Esophagus (tissue), 2 donors: ENCODE measurements at regions not wholly inside any gene's neighbourhood (a gene's known extent, or its start where the extent isn't known, plus 50 kb on each side); places are given as distances from the start of the nearest gene placed in this dataset.

Experiments
- H3K27ac ChIP-seq, 2 donors: one replicate each; pipeline ENCODE4 v1.5.1; 2013; ENCODE audit warnings: low read depth in 2 of 2, mild to moderate bottlenecking in 2 of 2, inconsistent platforms in 1 of 2, low read length in 1 of 2, moderate library complexity in 1 of 2
- H3K27me3 ChIP-seq, 2 donors: one replicate each; pipeline ENCODE4 v1.6.1; 2013; ENCODE audit warnings: low read length in 2 of 2, control low read depth in 1 of 2, mild to moderate bottlenecking in 1 of 2; ENCODE audit not compliant: insufficient read depth in 2 of 2, control insufficient read depth in 1 of 2
- H3K36me3 ChIP-seq, 2 donors: one replicate each; pipeline ENCODE4 v1.6.1; 2013; ENCODE audit warnings: low read length in 1 of 2; ENCODE audit not compliant: control insufficient read depth in 2 of 2, insufficient read depth in 2 of 2
- H3K4me1 ChIP-seq, 2 donors: one replicate each; pipeline ENCODE4 v1.6.1; 2013; ENCODE audit warnings: low read length in 1 of 2; ENCODE audit not compliant: control insufficient read depth in 2 of 2, insufficient read depth in 2 of 2
- H3K4me3 ChIP-seq, 2 donors: one replicate each; pipeline ENCODE4 v1.5.1; 2013; ENCODE audit warnings: low read length in 2 of 2, mild to moderate bottlenecking in 2 of 2, low read depth in 1 of 2, moderate library complexity in 1 of 2
- H3K9me3 ChIP-seq, 2 donors: one replicate each; pipeline ENCODE4 v1.6.1; 2013; ENCODE audit warnings: mild to moderate bottlenecking in 2 of 2, low read depth in 1 of 2, low read length in 1 of 2, moderate library complexity in 1 of 2; ENCODE audit not compliant: control insufficient read depth in 2 of 2, insufficient read depth in 1 of 2
- WGBS, 2 donors: extraction: QIAGEN DNeasy Blood & Tissue Kit; methylation state at CpG; one replicate each; pipeline ENCODE4 v1.1.7; 2013; 5-methylcytosine and 5-hydroxymethylcytosine counted together
- donor health status: healthy with polysubstance abuse.
- donor health status: Bipolar disorder and iron deficiency.

GRCh38 chr11:122336706-122337105 lies 220.7 kb upstream of the BLID start:
- no peaks in the 10 kb centered on the region for H3K36me3 ChIP-seq
- H3K9me3 ChIP-seq: no peaks in the 10 kb centered on the region
- H3K27ac ChIP-seq: no peak overlapping the region
- no peaks in the 10 kb centered on the region for H3K4me1 ChIP-seq
- 79 to 85% methylated on average over 5 of the region's 5 CpGs for WGBS, 2 donors
- H3K27me3 ChIP-seq: no peaks in the 10 kb centered on the region
- H3K4me3 ChIP-seq: no peak overlapping the region

GRCh38 chr11:122334546-122335339 lies 218.7 kb upstream of the BLID start:
- Histone ChIP-seq H3K27ac (no peak overlapping the region), H3K4me1 (no peaks in the 10 kb centered on the region), H3K27me3 (no peaks in the 10 kb centered on the region), H3K36me3 (no peaks in the 10 kb centered on the region), H3K4me3 (no peak overlapping the region), H3K9me3 (no peaks in the 10 kb centered on the region)
- 84 to 86% methylated on average over 11 of the region's 11 CpGs for WGBS, 2 donors

- Histone ChIP-seq H3K27me3 (no peaks in the 10 kb centered on the region), H3K4me3 (no peak overlapping the region), H3K27ac (no peak overlapping the region), H3K4me1 (no peaks in the 10 kb centered on the region), H3K36me3 (no peaks in the 10 kb centered on the region), H3K9me3 (no peaks in the 10 kb centered on the region)
- 96% methylated on average over 4 of the region's 4 CpGs for WGBS, 2 donors
These were observed 217.5 kb upstream of the BLID start for GRCh38 chr11:122333467-122333866.

- 77 to 83% methylated on average over 1 of the region's 1 CpG for WGBS, 2 donors
- no peak overlapping the region for H3K4me3 ChIP-seq
- H3K4me1 ChIP-seq: no peaks in the 10 kb centered on the region
- no peaks in the 10 kb centered on the region for H3K27me3 ChIP-seq
- no peaks in the 10 kb centered on the region for H3K36me3 ChIP-seq
- H3K27ac ChIP-seq: no peak overlapping the region
- no peaks in the 10 kb centered on the region for H3K9me3 ChIP-seq
These were observed 215.1 kb upstream of the BLID start for GRCh38 chr11:122331079-122331478.

- Histone ChIP-seq H3K4me1 (no peaks in the 10 kb centered on the region), H3K9me3 (no peaks in the 10 kb centered on the region), H3K27ac (no peak overlapping the region), H3K4me3 (no peak overlapping the region), H3K36me3 (no peaks in the 10 kb centered on the region), H3K27me3 (no peaks in the 10 kb centered on the region)
- 78 to 89% methylated on average over 5 of the region's 5 CpGs for WGBS, 2 donors
These were observed 214.4 kb upstream of the BLID start for GRCh38 chr11:122330279-122330965.

- Histone ChIP-seq H3K4me3 (no peak overlapping the region), H3K4me1 (no peaks in the 10 kb centered on the region), H3K9me3 (no peaks in the 10 kb centered on the region), H3K36me3 (no peaks in the 10 kb centered on the region), H3K27me3 (no peaks in the 10 kb centered on the region), H3K27ac (no peak overlapping the region)
- 53 to 59% methylated on average over 2 of the region's 2 CpGs for WGBS, 2 donors
These were observed 211.5 kb upstream of the BLID start for GRCh38 chr11:122327528-122327927.

- no peaks in the 10 kb centered on the region for H3K36me3 ChIP-seq
- H3K27me3 ChIP-seq: no peaks in the 10 kb centered on the region
- 73 to 76% methylated on average over 7 of the region's 7 CpGs for WGBS, 2 donors
These were observed 207.9 kb upstream of the BLID start for GRCh38 chr11:122323754-122324421.

GRCh38 chr11:122322329-122322728 lies 206.3 kb upstream of the BLID start:
- Histone ChIP-seq H3K9me3 (no peaks in the 10 kb centered on the region), H3K4me3 (no peak overlapping the region), H3K27me3 (no peaks in the 10 kb centered on the region), H3K4me1 (peaks cover 0 to 2% of the 10 kb centered on the region in 2 donors), H3K27ac (no peak overlapping the region), H3K36me3 (no peaks in the 10 kb centered on the region)
- 42 to 55% methylated on average over 3 of the region's 3 CpGs for WGBS, 2 donors

More at GRCh38 chr11:122323754-122324421, 207.9 kb upstream of the BLID start:
- Histone ChIP-seq H3K4me3 (no peak overlapping the region), H3K9me3 (no peaks in the 10 kb centered on the region), H3K27ac (no peak overlapping the region), H3K4me1 (peaks cover 0 to 2% of the 10 kb centered on the region in 2 donors)

GRCh38 chr11:122320671-122321070 lies 204.7 kb upstream of the BLID start:
- Histone ChIP-seq H3K9me3 (no peaks in the 10 kb centered on the region), H3K27ac (no peak overlapping the region), H3K4me3 (no peak overlapping the region), H3K27me3 (no peaks in the 10 kb centered on the region), H3K4me1 (peaks cover 0 to 2% of the 10 kb centered on the region in 2 donors), H3K36me3 (no peaks in the 10 kb centered on the region)
- WGBS, 2 donors: 65 to 68% methylated on average over 2 of the region's 2 CpGs
